ENCODE measurements at regions not wholly inside any gene's neighbourhood (a gene's known extent, or its start where the extent isn't known, plus 50 kb on each side); places are given as distances from the start of the nearest gene placed in this dataset.
"Not testable (repeated sequence)": the region's sequence is repeated elsewhere in the genome, so short reads cannot be mapped to it uniquely, and the experiment has no call there.

DNA sequence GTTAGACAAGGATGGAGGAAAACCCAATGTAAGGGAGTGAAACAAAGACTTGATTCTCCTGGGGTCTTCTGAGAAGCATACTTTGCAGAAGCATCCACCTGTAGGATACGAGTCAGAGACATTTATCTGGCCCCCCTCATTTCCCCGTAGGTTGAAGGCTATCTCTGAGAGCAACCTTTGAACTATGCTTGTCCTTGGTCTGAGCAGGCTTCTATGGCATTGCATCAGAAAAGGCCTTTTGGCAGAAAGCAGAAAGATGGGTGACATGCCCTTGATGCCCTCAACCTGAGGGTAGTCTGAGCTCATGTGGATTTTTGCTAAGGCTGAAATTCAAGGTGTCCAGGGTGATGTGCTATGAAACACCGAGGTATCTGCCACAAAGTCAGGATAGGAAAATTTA is 131.6 kb upstream of the SGO1 start:
- DNase-seq, result no peak

- no peak for DNase-seq
These were observed 130.2 kb upstream of the SGO1 start for GRCh38 chr3:20316238-20316637.

DNA sequence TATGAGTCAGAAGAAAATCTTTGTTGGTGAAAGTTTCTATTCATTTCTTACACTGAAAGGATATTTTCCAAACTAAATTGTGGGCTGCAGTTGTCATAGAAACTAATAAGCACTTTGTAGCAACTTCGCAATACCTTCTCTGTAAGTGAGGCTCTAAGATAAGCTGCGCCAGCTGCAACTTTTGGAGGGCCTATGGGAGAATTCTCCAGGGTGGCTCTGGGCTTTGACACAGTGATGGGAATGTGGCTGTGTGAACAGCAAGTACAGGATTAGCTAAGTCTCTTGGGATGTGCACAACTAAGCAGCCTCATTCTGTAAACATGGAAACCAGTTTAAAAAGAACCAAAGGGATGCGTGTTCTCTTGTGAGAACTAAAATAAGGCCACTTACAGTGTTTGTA is 124.6 kb upstream of the SGO1 start:
- DNase-seq, result no peak

DNA sequence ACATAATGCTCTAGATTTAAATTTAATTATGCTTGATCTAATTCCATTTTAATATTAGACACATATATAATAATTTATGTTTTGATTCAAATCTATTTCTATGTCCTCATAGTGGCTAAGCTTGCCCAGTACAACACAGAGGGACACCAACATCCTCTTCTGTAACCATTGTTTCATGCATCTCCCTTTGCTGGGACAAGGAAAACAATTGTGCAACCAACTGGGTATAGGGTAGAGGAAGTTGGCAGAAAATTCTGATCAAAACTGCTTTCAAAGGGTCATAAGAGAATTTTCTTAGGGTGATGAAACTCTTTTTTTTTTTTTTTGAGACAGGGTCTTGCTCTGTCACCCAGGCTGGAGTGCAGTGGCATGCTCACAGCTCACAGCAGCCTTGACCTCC is 121.4 kb upstream of the SGO1 start:
- peak in 1 of 3 donors; percentile 19 for DNase-seq

DNA sequence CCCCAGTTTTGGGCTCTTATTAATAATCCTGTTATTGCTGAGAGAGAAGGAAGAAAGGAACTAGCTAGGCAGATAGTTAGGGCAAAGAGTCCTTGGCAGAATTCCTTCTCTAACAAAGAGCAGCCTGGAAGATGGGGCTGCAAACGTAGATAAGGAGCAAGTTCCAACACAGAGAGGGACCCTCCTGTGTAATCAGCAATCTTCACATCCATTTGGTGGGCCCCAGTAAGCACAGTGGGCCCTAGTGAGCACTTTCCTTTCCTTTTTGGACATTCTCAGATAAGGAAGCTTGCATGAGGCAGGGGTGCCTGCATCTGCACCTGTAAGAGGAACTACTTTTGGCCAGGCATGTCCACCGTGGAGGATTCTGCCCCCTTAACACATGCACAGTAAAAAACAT is 119.6 kb upstream of the SGO1 start:
- no peak for DNase-seq

DNA sequence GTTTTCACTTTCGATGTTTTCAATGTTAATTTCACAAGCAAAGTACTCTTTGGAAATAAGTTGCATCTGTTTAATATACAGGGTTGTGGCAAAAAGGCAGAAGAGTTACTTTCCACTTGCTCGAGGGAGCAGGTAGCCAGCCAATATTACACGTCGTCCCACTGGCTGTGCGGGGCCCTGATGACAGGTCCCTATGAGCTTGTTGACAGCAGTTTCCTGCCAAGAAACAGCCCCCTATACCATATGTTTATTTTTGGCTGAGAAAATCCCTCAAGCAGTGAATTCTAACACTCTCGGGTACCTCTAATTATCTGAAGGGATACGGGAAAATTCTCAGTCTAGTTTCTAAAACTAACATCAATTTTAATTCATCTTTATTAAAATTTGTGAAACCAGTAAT is 116.8 kb upstream of the SGO1 start:
- DNase-seq, result no peak

GRCh38 chr3:20288050-20288449 is 102.0 kb upstream of the SGO1 start:
- DNase-seq, result no peak

- DNase-seq, result peak in 1 of 3 donors; percentile 10
These were observed 94.3 kb upstream of the SGO1 start for GRCh38 chr3:20280257-20280656.

- DNase-seq, result not testable (repeated sequence)
These were observed 80.0 kb upstream of the SGO1 start for GRCh38 chr3:20265977-20266376.

DNA sequence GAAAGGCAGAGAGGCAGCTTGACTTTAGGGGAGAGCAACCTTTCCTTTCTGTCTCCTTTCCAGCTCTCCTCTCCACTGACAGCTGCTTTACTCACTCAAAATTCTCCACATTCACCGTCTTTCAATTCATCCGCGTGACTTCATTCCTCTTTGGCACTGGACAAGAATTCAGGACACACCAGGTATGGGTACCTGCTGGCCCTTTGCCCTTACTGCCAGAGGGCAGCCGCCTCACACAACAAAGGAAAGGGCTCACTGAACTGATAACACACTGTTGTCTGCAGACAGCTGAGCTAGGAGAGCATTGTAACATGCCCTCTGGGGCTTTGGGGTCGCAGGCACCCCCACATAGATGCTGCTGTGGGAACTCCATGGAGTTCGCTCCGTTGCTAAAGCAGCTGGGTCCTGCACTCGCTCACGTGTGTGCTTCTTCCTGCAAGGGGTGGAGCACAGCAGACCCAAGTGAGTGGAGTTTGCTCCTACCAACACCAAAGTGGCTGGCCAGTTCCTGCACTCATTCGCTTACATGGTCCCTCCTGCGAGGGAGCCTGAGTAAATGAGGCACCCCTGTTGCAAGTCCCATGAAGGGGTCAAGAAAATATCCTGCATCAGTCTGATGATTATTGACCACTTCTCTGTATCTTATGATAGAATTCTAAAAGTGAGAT is 79.0 kb upstream of the SGO1 start:
- no peak for DNase-seq

- DNase-seq, result no peak
These were observed 72.4 kb upstream of the SGO1 start for GRCh38 chr3:20258371-20258770.

DNA sequence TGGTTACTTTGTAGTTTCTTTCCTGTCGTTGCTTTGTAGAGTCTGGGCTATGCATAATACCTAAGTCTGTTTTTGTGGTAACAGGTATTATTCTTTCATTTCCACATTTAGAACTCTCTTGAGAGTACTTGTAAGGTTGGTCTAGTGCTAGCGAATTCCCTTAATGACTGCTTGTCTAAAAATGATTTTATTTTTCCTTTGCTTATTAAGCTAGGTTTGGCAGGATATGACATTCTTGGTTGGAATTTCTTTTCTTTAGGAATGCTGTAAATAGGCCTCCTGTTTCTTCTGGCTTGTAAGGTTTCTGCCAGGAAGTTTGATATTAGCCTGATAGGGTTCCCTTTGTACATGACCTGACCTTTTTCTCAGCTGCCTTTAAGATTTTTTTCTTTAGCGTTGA is 70.1 kb upstream of the SGO1 start:
- DNase-seq, result no peak

DNA sequence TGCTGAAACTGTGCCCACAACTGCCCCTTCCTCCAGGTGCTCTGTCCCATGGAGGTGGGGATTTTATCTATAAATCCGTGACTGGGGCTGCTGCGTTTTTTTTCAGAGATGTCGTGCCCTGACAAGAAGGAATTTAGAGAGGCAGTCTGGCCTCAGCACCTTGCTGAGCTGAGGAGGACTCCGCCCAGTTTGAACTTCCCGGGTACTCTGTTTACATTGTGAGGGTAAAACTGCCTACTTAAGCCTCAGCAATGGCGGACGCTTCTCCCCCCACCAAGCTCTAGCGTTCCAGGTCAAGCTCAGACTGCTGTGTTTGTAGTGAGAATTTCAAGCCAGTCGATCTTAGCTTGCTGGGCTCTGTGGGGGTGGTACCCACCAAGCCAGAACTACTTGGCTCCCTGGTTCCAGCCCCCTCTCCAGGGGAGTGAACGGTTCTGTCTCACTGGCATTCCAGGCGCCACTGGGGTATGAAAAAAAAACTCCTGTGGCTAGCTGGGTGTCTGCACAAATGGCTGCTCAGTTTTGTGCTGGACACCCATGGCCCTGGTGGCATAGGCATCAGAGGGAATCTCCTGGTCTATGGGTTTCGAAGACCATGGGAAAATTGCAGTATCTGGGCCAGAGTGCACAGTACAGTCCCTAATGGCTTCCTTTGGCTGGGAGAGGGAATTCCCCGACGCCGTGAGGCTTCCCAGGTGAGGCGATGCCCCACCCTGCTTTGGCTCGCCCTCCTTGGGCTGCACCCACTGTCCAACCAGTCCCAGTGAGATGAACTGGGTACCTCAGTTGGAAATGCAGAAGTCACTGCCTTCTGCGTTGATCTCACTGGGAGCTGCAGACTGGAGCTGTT is 68.5 kb upstream of the SGO1 start:
- no peak for DNase-seq

GRCh38 chr3:20250786-20251185 is 64.8 kb upstream of the SGO1 start:
- DNase-seq, result no peak

DNA sequence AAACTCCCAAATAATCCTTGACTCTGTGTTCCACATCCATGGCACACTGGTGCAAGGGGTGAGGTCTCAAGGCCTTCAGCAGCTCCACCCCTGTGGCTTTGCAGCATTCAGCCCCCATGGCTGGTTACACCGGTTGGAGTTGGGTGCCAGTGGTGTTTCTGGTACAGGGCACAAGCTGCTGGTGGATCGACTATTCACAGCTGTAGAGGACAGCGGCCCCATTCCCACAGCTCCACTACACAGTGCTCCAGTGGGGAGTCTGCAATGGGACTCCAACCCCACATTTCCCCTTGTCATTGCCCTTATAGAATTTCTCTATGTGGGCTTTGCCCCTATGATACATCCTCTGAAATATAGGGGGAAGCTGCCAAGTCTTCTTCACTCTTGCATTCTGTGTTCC is 64.3 kb upstream of the SGO1 start:
- DNase-seq, result no peak

GRCh38 chr3:20246662-20247061 is 60.7 kb upstream of the SGO1 start:
- no peak for DNase-seq

GRCh38 chr3:20245781-20246180 is 59.8 kb upstream of the SGO1 start:
- DNase-seq, result no peak

- DNase-seq, result no peak
These were observed 54.3 kb upstream of the SGO1 start for GRCh38 chr3:20240154-20240883.

DNA sequence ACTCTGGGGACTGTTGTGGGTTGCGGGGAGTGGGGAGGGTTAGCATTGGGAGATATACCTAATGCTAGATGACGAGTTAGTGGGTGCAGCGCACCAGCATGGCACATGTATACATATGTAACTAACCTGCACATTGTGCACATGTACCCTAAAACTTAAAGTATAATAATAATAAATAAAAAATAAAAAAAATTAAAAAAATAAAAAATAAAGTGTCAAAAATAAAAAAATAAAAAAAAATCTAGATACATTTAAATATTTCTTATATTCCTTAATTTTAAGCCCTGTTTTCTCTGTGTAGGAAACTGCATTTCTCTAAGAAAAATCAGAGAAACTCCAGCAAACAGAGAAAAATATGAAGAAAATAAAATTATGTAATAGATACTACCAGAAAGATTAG is 52.2 kb upstream of the SGO1 start:
- not testable (repeated sequence) for DNase-seq

DNA sequence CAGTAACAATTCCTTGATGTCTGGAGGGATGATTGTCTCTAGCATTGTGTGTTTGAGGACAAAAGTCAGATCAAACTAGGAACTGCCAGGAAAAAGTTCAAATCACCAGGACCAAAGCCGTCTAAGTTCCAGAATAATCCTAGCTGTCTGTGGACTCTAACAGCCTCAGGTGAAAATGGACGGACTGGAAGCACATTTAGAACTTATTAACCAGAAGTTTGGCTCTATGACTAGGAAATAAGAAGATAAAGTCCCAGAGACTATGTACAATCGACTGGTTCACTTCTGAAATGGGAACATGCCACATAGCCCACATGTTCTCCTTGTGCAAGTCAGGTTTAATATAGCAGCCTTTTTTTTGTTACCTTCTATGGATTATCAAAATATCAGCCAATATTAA is 50.6 kb upstream of the SGO1 start:
- no peak for DNase-seq

Measured in suppressor macrophage treated with lipopolysaccharide for 1 hour (primary cell).